ENCODE measurements at regions not wholly inside any gene's neighbourhood (a gene's known extent, or its start where the extent isn't known, plus 50 kb on each side); places are given as distances from the start of the nearest gene placed in this dataset.
"Not testable (repeated sequence)": the region's sequence is repeated elsewhere in the genome, so short reads cannot be mapped to it uniquely, and the experiment has no call there.

DNA sequence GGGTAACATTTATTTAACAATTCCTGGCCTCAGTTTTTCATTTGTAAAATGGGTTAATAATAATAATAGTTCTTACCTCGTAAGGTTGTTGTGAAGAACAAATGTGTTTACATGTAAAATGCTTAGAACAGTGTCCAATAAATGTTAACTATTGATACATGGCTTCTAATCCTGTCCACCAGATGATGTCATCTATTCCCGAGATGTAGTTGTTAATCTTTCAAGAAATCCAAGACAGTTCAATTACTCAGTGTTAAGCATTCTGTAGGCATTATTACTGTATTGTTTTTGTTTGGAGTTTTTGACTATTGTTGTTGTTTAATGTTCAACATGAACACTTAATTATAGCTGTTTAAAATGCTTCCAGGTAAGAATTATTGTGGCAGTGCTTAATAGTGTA lies 131.0 kb upstream of the FNDC3A start:
- DNase-seq (ENCODE audit: low spot score), result no peak

DNA sequence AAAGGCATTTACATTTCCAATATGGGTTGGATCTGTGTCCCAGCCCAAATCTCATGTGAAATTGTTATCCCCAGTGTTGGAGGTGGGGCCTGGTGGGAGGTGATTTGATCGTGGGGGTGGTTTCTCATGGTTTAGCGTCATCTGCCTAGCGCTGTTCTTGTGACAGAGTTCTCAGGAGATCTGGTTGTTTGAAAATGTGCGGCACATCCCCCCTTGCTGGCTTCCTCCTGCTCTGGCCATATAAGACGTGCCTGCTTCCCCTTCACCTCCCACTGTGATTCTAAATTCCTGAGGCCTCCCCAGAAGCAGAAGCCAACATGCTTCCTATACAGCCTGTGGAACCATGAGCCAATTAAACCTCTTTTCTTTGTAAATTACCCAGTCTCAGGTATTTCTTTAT lies 126.2 kb upstream of the FNDC3A start:
- no peak for DNase-seq (ENCODE audit: low spot score)

DNA sequence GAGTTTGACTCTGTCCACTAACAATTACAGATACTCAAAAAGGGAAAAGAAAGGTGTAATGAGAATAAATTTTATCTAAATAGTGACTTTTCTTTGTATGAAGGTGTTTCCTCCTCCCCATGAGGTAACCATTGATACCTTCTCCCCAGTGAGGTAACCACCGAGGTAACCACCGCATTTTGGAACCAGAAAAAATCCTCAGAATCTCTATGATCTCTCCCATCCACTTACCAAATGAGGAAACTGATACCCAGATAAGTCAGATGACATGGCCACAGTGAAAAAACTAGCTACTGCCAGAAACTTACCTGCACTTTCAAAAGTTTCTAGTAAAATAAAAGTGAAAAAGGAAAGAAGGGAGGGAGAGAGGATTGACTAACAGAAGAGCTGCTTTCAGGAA lies 124.0 kb upstream of the FNDC3A start:
- no peak for DNase-seq (ENCODE audit: low spot score)

DNA sequence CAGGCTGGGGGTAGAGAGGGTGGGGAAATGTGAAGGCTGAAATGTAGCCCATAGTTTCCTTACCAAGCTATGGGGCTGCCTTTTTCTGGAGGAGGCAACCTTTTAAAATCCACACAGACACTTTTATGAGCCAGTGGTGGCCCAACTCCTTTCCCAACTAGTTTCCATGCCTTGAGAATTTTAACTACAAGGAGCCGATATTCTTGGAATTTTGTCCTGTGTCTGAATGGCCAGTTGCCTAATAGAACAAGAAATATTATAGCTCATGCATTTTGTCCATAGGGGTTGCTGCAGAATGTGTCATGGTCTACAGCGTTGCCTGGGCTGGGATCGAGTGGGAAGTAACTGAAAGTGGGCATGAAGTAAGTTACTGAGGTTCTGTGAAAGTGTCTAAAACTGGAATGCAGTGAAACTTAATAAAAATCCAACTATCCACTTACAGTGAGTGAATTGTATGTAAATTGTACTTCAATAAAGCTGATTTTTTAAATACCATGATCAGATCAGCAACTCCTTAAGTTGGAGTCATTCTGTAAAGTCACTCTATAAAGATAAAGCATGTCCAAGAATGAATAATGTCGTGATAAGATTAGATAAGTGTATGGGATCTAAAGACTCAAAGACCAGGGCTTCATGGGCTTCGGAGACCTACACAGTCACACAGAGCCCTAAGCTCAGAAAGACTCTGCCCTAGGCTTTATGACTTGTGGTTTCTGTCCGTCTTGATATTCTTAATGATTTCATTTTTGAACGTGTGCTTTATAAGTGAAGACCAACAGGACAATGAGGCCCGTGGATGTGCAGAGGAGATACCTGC lies 122.6 kb upstream of the FNDC3A start:
- DNase-seq (ENCODE audit: low spot score), result no peak

DNA sequence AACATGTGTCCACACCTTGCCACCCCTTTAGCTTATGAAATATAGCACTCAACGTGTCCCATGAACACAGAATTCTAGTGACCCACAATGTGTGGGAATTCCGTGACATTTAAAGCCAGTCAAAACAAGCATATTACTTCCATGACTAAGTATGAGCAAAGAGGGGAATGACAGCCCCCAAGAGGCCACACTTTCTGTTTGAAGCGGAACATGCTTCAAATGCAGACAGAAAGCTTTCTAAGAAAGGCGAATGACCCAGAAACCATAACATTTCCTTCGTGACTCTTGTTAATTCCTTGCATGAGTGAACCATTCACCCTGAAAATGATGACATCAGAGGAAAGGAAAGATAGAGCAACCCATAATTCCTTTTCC lies 122.0 kb upstream of the FNDC3A start:
- no peak for DNase-seq (ENCODE audit: low spot score)

DNA sequence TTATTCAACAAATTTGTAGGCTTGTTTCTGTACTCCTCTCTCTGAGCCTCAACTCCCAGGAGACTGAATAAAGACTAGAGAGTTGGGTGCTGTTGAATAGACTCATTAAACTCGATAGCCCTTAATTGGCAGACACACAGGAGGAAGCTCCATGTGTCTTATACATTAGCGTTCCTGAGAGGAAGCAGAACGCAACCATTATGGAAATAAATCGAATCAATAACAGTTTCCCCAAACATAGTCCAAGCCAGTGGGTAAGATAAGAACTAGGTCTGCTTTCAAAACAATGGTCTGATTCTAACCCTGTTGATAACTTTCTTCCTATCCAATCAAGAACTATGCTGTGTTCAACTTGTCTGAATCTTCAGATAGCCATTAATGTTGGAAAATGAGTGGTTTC lies 118.1 kb upstream of the FNDC3A start:
- no peak for DNase-seq (ENCODE audit: low spot score)

DNA sequence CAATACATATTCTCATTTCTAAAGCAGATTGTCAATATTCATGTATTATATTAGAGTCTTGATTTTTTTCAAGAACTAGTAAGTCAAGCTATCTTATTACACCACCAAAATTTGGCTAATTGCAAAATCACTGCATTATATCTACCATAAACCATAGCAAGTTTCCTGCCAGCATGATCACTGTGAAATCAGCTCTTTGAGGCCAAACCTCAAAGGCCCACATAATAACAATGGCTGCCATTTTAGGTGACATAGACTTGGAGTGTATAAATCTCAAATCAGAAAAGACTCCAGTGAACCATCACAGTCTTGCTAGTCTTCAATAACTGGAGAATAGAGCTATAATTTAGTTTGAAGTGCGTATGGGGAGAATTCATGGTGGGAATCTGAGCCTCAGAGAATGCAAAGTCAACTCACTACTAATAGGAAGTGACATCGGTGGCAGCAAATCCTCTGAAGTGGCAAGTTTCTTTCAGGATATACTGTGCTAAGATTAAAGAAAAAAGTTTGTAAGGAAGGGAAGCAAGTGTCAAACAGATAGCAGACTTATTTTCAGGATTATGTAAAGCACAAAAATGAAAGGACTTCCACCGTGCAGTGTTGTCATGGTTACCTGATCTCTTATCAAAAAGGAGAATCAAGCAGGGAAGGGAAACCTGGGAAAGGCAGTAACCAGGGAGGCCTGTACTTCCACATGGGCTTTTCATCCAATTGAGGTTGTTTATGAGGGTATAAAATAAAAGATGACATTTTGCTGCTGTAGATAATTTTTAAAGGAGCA lies 117.4 kb upstream of the FNDC3A start:
- no peak for DNase-seq (ENCODE audit: low spot score)

DNA sequence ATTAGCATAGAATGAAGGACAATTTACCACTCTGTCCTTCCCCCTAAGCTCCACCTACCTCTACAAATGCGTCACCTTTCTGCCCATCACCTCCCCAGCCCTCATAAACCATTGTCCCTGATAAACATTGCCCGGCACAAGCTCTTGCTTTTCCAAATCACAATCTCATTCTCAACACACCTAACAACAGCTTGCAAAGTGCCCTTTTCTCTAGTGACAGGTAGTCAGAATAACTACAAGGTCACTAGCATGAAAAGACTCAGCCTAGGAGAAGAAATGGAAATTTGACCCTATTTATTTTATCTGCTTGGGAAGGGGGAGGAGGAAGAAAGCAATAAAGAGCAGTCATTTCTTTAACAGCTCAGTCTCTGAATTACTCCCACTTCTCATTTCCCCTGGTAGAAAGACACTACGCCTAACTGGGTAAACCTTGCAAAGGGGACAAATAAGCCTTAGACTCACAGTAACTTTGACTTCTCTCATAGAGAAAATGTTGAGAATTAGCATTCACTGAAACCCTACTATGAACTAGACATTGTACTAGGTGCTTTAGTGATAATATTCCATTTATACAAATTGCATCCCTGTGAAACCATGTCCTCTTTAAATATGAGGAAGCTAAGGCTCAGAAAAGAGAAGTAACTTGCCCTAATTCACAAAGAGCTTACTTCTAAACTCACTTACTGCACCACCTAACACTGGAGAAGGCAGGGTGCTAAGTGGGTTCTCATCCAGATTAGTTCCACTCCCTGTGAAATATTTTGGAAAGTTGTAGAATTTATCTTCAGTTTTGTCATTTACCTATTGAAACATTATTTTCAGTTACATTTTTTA lies 116.2 kb upstream of the FNDC3A start:
- no peak for DNase-seq (ENCODE audit: low spot score)

DNA sequence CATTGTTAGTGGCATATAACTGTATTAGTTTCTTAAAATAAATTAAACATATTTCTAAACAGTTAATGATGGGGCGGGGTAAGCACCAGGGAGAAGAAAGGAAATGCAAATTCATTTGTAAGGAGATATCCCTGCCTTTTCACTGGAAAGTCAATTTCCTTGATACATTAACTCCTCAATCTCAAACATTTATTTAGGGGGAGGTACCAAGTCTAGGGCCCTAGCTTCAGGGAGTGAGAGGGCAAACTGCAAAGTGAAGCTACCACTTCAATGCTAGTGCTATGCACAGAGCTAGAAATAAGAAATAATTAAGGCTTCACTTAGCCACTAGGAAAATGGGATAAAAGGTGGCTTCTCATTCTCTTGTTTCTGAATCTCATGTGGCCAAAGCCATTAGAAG lies 115.3 kb upstream of the FNDC3A start:
- no peak for DNase-seq (ENCODE audit: low spot score)

DNA sequence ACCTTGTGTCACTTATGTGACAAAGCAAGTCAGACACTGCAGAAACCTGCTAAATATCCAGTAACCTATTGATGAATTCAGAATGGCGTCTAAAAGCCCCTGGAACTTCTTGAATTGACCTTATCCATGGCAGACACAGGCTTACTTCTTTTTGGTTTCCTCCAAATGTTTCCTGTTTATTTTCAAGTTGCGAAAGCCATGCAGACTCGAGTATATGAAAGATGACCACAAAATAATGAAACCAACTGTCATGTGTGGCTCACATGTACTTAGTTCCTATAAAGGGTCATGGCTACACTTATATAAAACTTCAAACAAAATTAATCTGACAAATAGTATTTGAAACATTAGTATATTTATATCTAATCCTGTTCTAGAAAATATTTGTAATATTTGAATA lies 113.1 kb upstream of the FNDC3A start:
- no peak for DNase-seq (ENCODE audit: low spot score)

DNA sequence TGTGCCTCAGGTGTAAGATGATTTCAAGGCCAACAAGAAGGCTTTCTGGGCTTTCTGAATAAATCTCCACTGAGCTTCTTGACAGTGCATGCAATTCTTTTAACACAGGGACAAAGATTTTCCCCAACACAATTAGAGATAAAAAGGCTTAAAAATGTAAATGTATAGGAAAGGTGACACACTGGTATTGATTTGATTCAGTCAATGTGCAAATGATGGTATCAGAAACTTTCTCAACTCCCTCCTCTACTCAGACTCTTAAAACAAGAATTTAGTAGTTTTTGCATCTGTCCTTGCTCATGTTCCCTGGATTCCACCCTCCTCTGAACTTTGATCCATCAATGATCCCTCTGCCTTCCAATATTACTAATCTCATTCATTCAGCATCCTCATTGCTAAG lies 111.6 kb upstream of the FNDC3A start:
- no peak for DNase-seq (ENCODE audit: low spot score)

DNA sequence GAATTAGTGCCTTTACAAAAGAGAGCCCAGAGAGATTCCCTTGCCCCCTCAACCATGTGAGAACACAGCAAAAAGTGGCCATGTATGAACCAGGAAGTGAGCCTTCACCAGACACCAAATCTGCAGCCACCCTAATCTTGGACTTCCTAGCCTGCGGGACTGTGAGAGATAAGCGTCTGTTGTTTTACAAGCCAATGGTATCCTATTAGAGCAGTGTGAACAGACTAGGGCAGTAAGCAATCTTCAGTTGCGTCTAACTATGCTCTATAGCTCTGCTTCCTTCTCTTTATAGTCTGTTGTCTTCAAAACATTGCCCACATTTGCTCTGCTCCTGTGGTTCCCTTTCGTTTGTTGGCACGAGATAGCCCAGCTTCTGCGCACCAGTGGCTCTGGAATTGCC lies 109.5 kb upstream of the FNDC3A start:
- DNase-seq (ENCODE audit: low spot score), result no peak

DNA sequence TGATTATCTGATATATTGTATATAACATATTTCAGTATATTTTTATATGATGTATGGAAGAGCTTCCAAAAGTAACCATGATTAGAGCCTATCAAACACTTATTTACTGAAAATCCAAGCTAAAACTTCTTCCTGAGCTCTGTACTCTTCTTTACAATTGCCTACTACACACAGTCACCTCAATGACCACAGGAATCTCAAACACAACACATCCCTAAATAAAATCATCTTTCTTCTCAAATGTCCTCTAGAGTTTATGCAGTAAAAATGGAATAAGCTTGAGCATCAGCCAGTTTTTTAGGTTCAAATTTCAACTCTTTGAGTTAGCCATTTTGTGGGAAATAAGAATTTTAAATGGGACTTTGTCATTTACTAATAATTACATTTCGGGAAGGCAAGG lies 102.6 kb upstream of the FNDC3A start:
- DNase-seq (ENCODE audit: low spot score), result no peak

DNA sequence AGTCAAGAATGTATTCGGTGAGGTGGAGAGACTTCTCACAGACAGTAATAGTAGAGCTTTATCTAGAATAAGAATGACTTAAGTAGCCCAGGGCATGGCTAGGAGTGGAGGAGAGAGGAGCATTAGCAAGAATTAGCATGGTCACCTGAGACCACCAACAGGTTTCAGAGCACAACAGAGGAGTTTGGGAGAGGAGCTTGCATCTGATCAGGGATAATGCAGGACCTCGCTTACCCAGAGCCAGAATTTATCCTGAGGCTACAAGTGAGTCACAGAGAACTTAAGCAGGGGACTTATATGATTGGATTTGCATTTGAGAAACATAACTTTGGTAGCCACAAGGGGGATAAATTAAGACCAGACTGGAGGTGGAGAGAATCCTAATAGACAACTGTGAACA lies 102.1 kb upstream of the FNDC3A start:
- peak; percentile 29 for DNase-seq (ENCODE audit: low spot score)

DNA sequence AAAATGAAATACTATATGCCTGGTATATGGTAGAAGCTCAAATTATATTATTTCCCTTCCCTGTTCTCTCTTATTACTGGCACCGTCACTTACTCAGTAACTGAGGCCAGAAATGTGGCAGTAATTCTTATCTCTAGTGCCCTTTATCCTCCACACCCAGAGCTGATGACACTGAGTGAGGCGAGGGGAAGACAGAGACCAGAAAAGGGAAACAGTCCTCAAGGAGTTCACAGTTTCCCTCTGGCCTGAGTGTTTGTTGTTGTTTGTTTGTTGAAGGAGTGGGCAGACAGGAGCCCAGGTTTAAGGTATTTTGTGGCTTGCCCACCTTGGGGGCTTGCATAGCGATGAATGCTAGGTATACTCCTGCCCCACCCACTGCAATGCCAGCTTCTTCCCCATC lies 101.5 kb upstream of the FNDC3A start:
- peak; percentile 43 for DNase-seq (ENCODE audit: low spot score)

DNA sequence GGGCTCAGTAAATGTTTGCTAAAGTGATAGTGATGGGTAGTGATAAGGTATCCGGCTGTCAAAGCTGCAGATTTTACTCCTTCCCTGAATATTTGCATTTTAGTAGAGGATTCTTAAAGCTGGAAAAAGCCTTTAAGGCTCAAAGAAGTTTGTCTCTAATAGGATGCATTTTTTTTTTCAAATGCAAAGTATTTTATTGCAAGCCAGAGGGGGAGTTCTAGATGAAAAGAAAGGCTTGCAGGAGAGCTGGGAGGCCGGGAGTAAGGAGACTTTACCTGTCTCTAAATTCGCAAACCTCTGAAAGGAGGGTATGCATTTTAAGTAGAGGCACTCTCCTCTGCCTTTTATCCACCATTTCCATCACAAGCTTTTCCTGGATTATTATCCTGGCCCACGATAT lies 100.7 kb upstream of the FNDC3A start:
- no peak for DNase-seq (ENCODE audit: low spot score)

DNA sequence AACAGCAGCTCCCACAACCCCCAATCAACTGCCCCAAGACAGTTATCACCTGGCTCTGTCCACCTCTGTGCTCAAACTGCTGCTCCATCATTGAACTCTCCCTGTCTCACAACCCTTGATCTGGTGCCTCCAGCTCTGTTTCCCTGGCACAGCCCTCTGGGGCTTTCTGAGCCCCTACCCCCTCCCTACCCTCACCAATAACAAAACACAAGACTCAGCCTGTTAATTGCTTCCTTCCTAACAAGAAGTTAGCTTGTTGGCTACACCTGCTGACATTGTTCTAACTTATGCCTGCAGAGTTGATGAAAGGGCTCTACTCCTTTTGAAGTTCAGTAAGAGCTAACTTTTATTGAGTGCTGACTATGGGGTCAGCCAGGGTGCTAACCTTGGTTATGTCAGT lies 99.4 kb upstream of the FNDC3A start:
- no peak for DNase-seq (ENCODE audit: low spot score)

DNA sequence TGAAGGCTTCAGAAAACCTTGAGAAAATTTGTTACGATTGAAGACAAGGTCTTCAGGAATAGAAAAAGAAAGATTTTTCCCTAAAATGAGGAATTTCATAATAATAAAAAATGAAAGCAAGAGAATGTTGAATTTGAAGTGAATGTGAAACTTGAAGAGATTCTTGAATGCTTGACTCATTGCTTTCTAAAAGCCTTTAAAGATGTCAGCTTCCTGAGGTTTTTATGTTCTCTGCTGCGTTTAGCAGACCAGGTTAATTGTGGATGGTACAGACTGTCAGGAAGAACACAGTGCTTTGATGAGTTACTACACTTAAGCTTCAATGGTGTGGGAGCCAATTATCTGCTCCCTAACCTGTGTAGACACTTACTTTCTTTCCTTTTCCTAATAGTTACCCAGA lies 96.3 kb upstream of the FNDC3A start:
- DNase-seq (ENCODE audit: low spot score), result no peak

DNA sequence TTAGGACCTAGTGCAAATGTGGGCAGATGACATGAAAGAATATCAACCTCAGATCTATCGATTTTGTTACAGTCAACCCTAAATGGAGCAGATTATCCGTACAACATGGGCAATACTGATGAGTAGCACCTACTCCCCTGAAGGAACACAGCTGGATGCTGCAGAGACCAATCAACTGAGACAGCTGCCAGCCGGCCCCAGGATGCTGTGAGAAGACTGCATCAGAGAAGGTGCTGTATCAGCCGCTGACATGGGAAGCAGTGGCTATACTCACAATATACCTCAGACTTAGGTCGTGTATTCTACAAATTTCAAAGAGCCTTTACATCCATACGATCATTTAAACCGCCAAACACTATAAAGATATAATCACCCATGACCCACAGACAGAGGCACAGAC lies 95.9 kb upstream of the FNDC3A start:
- DNase-seq (ENCODE audit: low spot score), result no peak

DNA sequence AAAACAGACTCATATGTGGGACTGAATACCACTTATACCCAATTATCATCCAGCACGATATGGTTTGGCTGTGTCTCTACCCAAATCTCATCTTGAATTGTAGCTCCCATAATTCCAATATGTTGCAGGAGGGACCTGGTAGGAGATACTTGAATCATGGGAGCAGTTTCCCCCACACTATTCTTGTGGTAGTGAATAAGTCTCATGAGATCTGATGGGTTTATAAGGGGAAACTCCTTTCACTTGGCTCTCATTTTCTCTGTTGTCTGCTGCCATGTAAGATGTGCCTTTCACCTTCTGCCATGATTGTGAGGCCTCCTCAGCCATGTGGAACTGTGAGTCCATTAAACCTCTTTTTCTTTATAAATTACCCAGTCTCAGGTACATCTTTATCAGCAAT lies 91.9 kb upstream of the FNDC3A start:
- not testable (repeated sequence) for DNase-seq (ENCODE audit: low spot score)

DNA sequence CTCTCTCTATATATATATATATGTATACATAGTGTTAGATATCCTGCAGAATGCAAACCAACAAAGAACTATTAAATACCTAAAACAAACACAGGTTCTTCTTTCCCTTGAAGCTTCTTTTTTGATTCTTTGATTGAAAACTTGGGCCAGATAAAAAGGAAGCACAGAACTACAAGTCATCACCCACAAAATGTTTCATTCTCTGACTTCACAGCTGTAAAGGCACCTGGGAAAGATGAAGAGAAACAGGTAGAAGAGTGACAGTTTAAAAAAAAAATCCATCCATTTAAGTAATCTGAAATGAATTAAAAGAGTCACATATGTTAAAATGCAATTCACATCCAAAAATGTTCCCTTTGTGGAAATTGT lies 90.7 kb upstream of the FNDC3A start:
- DNase-seq (ENCODE audit: low spot score), result no peak

DNA sequence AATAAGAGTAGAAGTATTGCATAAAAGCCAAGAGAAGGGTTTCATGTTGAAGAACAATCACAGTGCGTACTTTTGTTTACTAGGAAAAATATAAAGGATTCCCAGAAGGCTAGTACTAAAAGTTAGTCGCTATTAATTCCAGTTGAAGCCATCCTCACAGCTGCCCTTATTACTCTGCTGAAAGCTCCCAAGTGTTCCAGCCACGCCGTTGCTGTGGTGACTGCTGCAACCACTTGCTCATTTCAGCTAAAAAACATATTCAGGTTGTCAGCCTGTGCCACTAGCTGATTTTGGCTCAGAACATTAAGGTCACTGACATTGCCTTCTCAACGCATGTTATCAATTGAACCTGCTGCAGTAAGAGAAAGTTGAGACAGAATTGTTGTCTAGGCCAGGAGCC lies 87.1 kb upstream of the FNDC3A start:
- DNase-seq (ENCODE audit: low spot score), result no peak

DNA sequence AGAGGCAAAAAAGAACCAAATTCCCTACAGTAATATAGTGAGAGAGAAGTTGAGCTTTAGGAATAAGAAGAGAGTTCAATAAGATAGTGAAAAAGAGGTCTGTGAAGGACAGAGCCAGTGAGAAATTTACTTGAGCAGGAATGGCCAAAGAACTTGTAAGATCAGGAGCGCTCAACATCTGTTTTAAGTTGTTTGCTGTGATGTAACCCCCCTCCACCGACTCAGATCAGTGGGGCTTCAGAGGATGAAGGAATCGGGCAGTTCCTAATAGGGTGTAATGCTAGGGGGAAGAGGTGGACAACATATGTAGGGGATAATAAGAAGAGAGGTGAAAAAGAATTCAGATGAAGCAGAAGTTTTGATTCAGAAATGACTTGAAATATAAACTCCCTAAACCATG lies 85.3 kb upstream of the FNDC3A start:
- no peak for DNase-seq (ENCODE audit: low spot score)
